KMS-11 (cell line): ENCODE measurements at regions not wholly inside any gene's neighbourhood (a gene's known extent, or its start where the extent isn't known, plus 50 kb on each side); places are given as distances from the start of the nearest gene placed in this dataset.

Experiments used
- H2AFZ ChIP-seq: fragments of 200-600 bp; sonication (generic); 2 replicates; pipeline ENCODE4 v1.6.1; 2016; ENCODE audit warnings: antibody characterized with exemption, mixed run types, low read depth
- H3K27ac ChIP-seq: fragments of 200-600 bp; sonication (generic); 2 replicates; pipeline ENCODE4 v1.6.1; 2016; ENCODE audit warnings: mild to moderate bottlenecking, mixed run types
- H3K27me3 ChIP-seq: fragments of 200-600 bp; sonication (generic); 2 replicates; pipeline ENCODE4 v1.6.1; 2017; ENCODE audit warnings: mild to moderate bottlenecking, low read depth, mixed run types, moderate library complexity; ENCODE audit not compliant: insufficient read depth
- H3K36me3 ChIP-seq: fragments of 200-600 bp; sonication (generic); 2 replicates; pipeline ENCODE4 v1.6.1; 2017; ENCODE audit warnings: mild to moderate bottlenecking, mixed run types; ENCODE audit not compliant: insufficient read depth
- H3K4me1 ChIP-seq: fragments of 200-600 bp; sonication (generic); 2 replicates; pipeline ENCODE4 v1.6.1; 2016; ENCODE audit warnings: mild to moderate bottlenecking, low read depth, mixed run types; ENCODE audit not compliant: poor library complexity, severe bottlenecking
- H3K4me2 ChIP-seq: fragments of 200-600 bp; sonication (generic); 2 replicates; pipeline ENCODE4 v1.7.0; 2016; ENCODE audit warnings: mild to moderate bottlenecking, mixed run types
- H3K4me3 ChIP-seq: fragments of 200-600 bp; sonication (generic); IDR thresholded peaks from 2 replicates; pipeline ENCODE4 v1.6.1; 2017; ENCODE audit warnings: low read depth, low read length, mixed read lengths; ENCODE audit not compliant: insufficient read depth
- H3K79me2 ChIP-seq: fragments of 200-600 bp; sonication (generic); 2 replicates; pipeline ENCODE4 v1.6.1; 2016; ENCODE audit warnings: low read depth, mixed run types; ENCODE audit not compliant: insufficient read depth
- H3K9ac ChIP-seq: fragments of 200-600 bp; sonication (generic); 2 replicates; pipeline ENCODE4 v1.6.1; 2016; ENCODE audit warnings: mild to moderate bottlenecking, mixed run types
- H4K20me1 ChIP-seq: fragments of 200-600 bp; sonication (generic); 2 replicates; pipeline ENCODE4 v1.6.1; 2016; ENCODE audit warnings: mild to moderate bottlenecking, mixed run types; ENCODE audit not compliant: insufficient read depth
- TF ChIP-seq, protein P1 (sequence below): fragments of 200-600 bp; sonication (generic); conservative IDR thresholded peaks from 2 replicates; pipeline ENCODE4 v1.6.1; 2017; ENCODE audit warnings: low read depth, mild to moderate bottlenecking, antibody characterized with exemption, low read length, moderate library complexity, mixed read lengths

DNA sequence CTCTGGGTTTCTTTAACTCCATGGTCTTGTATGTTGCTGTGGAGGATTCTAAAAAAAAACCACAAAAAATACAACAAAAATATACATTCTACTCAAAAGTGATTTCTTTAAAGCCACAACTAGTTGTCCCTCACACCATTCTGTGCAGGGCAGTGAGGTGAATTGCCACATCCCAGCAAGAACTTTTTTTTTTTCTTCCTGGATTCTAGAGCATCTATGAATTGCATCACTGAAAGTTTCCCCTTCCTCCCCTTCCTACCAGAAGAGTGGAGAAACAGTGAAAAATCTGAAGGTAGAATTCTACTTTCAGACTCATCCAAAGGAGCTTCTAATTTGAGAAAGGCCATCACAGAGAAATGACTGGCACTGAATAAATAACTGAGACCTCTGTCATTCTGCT lies 395.3 kb downstream of the AEBP2 start:
- Histone ChIP-seq H3K27me3 (no peaks in the 10 kb centered on the region), H3K79me2 (no peaks in the 10 kb centered on the region), H3K9ac (no peak overlapping the region), H4K20me1 (no peaks in the 10 kb centered on the region), H2AFZ (no peak overlapping the region), H3K36me3 (no peaks in the 10 kb centered on the region), H3K4me3 (no peak overlapping the region), H3K27ac (no peak overlapping the region), H3K4me2 (no peak overlapping the region), H3K4me1 (no peaks in the 10 kb centered on the region)
- TF ChIP-seq, protein P1, sequence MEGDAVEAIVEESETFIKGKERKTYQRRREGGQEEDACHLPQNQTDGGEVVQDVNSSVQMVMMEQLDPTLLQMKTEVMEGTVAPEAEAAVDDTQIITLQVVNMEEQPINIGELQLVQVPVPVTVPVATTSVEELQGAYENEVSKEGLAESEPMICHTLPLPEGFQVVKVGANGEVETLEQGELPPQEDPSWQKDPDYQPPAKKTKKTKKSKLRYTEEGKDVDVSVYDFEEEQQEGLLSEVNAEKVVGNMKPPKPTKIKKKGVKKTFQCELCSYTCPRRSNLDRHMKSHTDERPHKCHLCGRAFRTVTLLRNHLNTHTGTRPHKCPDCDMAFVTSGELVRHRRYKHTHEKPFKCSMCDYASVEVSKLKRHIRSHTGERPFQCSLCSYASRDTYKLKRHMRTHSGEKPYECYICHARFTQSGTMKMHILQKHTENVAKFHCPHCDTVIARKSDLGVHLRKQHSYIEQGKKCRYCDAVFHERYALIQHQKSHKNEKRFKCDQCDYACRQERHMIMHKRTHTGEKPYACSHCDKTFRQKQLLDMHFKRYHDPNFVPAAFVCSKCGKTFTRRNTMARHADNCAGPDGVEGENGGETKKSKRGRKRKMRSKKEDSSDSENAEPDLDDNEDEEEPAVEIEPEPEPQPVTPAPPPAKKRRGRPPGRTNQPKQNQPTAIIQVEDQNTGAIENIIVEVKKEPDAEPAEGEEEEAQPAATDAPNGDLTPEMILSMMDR = no peak

DNA sequence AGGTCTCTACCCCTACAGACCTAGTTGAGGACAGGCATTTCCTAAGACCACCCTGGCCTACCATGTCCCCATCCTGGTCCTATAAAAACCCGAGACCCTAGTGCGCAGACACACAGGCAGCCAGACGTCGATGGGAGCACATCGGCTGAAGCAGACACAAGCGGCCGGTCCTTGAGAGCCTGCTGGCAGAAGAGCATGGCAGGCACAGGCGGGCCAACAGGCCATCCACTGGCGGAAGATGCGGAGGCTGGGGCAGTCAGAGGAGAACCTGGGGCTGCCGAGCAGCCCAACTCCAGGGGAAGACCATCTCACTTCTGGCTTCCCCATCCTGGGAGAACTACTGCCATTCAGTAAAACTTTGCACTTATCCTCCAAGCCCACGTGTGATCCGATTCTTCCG lies 396.8 kb downstream of the AEBP2 start:
- Histone ChIP-seq H3K4me2 (no peak overlapping the region), H2AFZ (no peak overlapping the region), H3K9ac (no peak overlapping the region), H3K4me1 (no peaks in the 10 kb centered on the region), H3K79me2 (no peaks in the 10 kb centered on the region), H4K20me1 (no peaks in the 10 kb centered on the region), H3K27me3 (no peaks in the 10 kb centered on the region), H3K4me3 (no peak overlapping the region), H3K36me3 (no peaks in the 10 kb centered on the region), H3K27ac (no peak overlapping the region)
- TF ChIP-seq, protein P1 = no peak

DNA sequence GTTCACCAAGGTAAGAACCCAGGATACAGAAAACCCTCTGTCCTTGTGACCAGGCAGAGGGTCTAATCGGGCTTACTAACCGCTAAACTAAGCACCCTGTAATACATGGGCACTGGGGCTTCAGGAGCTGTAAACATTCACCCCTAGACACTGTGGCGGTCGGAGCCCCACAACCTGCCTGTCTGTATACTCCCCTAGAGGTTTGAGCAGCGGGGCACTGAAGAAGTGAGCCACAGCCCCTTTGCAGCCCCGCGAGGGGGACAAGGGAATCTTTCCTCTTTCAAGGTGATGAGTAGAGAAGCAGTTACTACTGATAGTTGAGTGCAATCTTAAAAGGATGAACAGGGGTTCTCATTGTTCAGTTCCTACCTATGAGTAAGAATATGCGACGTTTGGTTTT lies 397.2 kb downstream of the AEBP2 start:
- Histone ChIP-seq H3K27ac (no peak overlapping the region), H4K20me1 (no peaks in the 10 kb centered on the region), H3K27me3 (no peaks in the 10 kb centered on the region), H3K79me2 (no peaks in the 10 kb centered on the region), H3K4me1 (no peaks in the 10 kb centered on the region), H3K4me2 (no peak overlapping the region), H2AFZ (no peak overlapping the region), H3K9ac (no peak overlapping the region), H3K36me3 (no peaks in the 10 kb centered on the region), H3K4me3 (no peak overlapping the region)
- TF ChIP-seq, protein P1 = no peak

DNA sequence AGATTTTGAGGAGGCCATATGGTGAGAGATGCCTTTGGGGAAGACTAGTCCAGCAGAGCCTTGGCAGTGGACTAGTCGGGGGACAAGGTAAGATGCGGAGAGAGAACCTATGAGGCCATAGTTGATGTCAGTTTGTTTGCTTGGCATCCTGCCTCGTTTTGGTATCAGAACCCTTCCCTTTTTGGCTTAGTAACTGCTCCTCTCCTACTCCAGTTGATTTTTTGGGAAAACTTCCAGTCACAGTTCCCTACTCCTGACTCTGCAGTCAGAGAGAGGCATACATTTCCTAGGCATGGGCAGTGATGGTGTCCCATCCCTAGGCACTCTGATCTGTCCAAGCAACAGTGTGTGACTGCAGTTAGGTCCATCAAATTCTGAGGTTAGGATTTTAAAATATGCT lies 398.3 kb downstream of the AEBP2 start:
- TF ChIP-seq, protein P1 = no peak
- H3K27me3 ChIP-seq = no peaks in the 10 kb centered on the region
- H2AFZ ChIP-seq = no peak overlapping the region
- no peaks in the 10 kb centered on the region for H3K4me1 ChIP-seq
- H4K20me1 ChIP-seq = no peaks in the 10 kb centered on the region
- no peak overlapping the region for H3K27ac ChIP-seq
- no peak overlapping the region for H3K4me3 ChIP-seq
- no peaks in the 10 kb centered on the region for H3K79me2 ChIP-seq
- no peaks in the 10 kb centered on the region for H3K36me3 ChIP-seq
- no peak overlapping the region for H3K4me2 ChIP-seq
- no peak overlapping the region for H3K9ac ChIP-seq

DNA sequence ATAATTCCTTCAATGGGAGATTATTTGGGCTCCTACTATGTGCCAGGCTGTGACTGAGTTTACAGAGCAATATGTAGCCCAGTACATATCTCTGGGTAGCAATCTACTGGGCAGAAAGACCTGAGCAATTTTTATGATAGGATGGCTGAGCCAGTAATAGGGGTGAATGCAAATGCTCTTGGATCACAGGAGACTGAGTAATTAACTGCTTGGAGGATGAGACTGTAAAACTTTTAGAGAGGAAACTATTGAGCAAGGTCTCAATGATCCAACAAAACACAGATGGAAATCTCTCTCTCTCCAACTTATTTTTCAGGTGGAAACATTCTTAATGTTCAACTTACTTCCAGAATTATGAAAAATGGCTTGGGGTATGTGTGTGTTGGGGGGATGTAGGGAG lies 402.2 kb downstream of the AEBP2 start:
- Histone ChIP-seq H3K36me3 (no peaks in the 10 kb centered on the region), H3K9ac (no peak overlapping the region), H2AFZ (no peak overlapping the region), H3K4me1 (no peaks in the 10 kb centered on the region), H3K27ac (no peak overlapping the region), H4K20me1 (no peaks in the 10 kb centered on the region), H3K79me2 (no peaks in the 10 kb centered on the region), H3K4me2 (no peak overlapping the region), H3K27me3 (no peaks in the 10 kb centered on the region), H3K4me3 (no peak overlapping the region)
- TF ChIP-seq, protein P1 = no peak
